ENCODE measurements at regions not wholly inside any gene's neighbourhood (a gene's known extent, or its start where the extent isn't known, plus 50 kb on each side); places are given as distances from the start of the nearest gene placed in this dataset.

DNA sequence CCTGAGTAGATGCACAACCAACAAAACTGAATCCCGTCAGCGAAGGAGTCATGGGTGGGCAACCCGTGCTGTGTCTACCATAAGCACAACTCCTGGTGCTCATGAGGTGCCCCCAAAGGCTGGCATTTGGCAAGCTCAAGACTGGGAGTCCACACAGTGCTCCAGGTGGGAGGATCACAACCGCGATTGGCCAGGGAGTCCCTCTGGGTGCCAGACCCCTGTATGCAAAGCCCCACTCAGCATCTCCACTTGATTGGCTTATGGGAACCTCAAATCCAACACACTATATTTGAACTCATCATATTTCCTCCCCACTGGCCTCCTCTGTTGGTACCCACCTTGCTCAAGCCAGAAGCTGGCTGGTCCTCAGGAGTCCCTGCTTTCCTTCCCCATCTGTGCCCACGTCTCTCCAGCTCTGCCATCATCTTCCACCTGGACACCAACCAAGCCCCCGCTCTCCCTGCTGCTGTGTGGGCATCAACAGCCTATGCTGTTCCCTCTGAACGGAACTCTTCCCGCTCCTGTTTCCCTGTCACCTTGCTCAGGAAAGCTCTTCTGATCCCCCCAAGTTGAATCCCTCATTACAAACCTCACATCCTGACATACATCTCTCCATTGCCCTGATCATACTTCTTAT, 142.3 kb upstream of the PTPN1 start:
- H3K9me3 ChIP-seq: no peaks in the 10 kb centered on the region
- 95 to 98% (median 97%) methylated on average over 9 of the region's 9 CpGs for WGBS, 3 donors
- DNase-seq: no peak
- no peak for TF ChIP-seq CTCF (IDR thresholded peaks at IDR 0.05)
- H3K4me3 ChIP-seq: no peak overlapping the region
- ATAC-seq: no peak
- H3K36me3 ChIP-seq (ENCODE audit: insufficient read depth in 1 of 2, low read depth in 1 of 2): no peaks in the 10 kb centered on the region
- intact Hi-C loops (cut with DNase I): no loop called here
- no peak overlapping the region for H3K27ac ChIP-seq
- H3K4me1 ChIP-seq: peaks cover 12% of the 10 kb centered on the region
- H3K27me3 ChIP-seq (ENCODE audit: insufficient read depth in 3 of 3, low read length in 2 of 3): no peaks in the 10 kb centered on the region

GRCh38 chr20:50368386-50368785, 141.8 kb upstream of the PTPN1 start:
- ATAC-seq (no peak), DNase-seq (no peak)
- no peaks in the 10 kb centered on the region for H3K27me3 ChIP-seq (ENCODE audit: insufficient read depth in 3 of 3, low read length in 2 of 3)
- intact Hi-C loops (cut with DNase I): no loop called here
- WGBS, 3 donors: 89 to 96% (median 96%) methylated on average over 1 of the region's 1 CpG
- H3K4me3 ChIP-seq: no peak overlapping the region
- H3K4me1 ChIP-seq: peaks cover 14% of the 10 kb centered on the region
- no peak for TF ChIP-seq CTCF (IDR thresholded peaks at IDR 0.05)
- no peaks in the 10 kb centered on the region for H3K36me3 ChIP-seq (ENCODE audit: insufficient read depth in 1 of 2, low read depth in 1 of 2)
- no peak overlapping the region for H3K27ac ChIP-seq
- H3K9me3 ChIP-seq: no peaks in the 10 kb centered on the region

- Histone ChIP-seq H3K27ac (no peak overlapping the region), H3K4me3 (no peak overlapping the region), H3K9me3 (no peaks in the 10 kb centered on the region), H3K27me3 (ENCODE audit: insufficient read depth in 3 of 3, low read length in 2 of 3) (no peaks in the 10 kb centered on the region), H3K36me3 (ENCODE audit: insufficient read depth in 1 of 2, low read depth in 1 of 2) (no peaks in the 10 kb centered on the region), H3K4me1 (peaks cover 14% of the 10 kb centered on the region)
- ATAC-seq: peak; percentile 61 to 75 (median 69)
- WGBS, 3 donors: 56 to 74% (median 68%) methylated on average over 4 of the region's 4 CpGs
- DNase-seq: no peak
- no peak for TF ChIP-seq CTCF (IDR thresholded peaks at IDR 0.05)
- intact Hi-C loops (cut with DNase I): no loop called here
These were observed 141.4 kb upstream of the PTPN1 start for GRCh38 chr20:50368813-50369224.

- ATAC-seq: peak; percentile 16 to 32 (median 29)
- intact Hi-C loops (cut with DNase I): no loop called here
- Histone ChIP-seq H3K27ac (no peak overlapping the region), H3K27me3 (ENCODE audit: insufficient read depth in 3 of 3, low read length in 2 of 3) (no peaks in the 10 kb centered on the region), H3K9me3 (no peaks in the 10 kb centered on the region), H3K36me3 (ENCODE audit: insufficient read depth in 1 of 2, low read depth in 1 of 2) (no peaks in the 10 kb centered on the region), H3K4me1 (peaks cover 14% of the 10 kb centered on the region), H3K4me3 (no peak overlapping the region)
- WGBS, 3 donors: 49 to 51% (median 50%) methylated on average over 12 to 13 of the region's 13 CpGs
- TF ChIP-seq CTCF (IDR thresholded peaks at IDR 0.05): no peak
- DNase-seq: no peak
These were observed 140.8 kb upstream of the PTPN1 start for GRCh38 chr20:50369225-50370035.
